GM10847 (cell line): ENCODE measurements at regions not wholly inside any gene's neighbourhood (a gene's known extent, or its start where the extent isn't known, plus 50 kb on each side); places are given as distances from the start of the nearest gene placed in this dataset.

Experiments used
- POLR2A ChIP-seq: IDR thresholded peaks from 2 replicates; pipeline ENCODE4 v1.6.1; 2011; ENCODE audit not compliant: insufficient read length; ENCODE audit errors: extremely low read depth

DNA sequence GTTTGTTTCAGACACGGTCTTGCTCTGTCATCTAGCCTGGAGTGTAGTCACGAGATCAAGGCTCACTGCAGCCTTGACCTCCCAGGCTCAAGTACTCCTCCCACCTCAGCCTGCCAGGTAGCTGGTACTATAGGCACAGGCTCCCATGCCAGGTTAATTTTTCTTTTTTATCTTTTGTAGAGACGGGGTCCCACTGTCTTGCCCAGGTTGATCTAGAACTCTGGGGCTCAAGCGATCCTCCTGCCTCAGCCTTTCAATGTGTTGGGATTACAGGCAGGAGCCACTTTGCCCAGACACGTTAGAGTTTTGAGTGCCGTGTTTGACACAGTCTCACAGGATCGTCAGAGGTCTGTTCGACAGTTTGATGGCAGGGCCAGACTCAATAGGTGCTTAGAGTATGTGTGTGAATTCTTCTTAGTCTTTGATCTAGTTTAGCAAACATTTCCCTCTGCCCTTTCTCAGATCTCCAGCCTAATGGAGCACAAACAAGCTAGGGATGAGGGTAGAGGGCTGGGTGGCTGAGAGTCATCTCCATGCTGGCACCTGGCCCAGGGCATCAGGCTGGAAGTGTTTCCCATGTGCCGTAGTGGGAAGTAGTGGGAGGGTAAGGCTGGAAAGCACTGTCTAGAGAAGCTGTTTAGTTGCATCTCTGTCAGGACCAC, 66.1 kb upstream of the DLG1 start:
- no peak for TF ChIP-seq POLR2A

DNA sequence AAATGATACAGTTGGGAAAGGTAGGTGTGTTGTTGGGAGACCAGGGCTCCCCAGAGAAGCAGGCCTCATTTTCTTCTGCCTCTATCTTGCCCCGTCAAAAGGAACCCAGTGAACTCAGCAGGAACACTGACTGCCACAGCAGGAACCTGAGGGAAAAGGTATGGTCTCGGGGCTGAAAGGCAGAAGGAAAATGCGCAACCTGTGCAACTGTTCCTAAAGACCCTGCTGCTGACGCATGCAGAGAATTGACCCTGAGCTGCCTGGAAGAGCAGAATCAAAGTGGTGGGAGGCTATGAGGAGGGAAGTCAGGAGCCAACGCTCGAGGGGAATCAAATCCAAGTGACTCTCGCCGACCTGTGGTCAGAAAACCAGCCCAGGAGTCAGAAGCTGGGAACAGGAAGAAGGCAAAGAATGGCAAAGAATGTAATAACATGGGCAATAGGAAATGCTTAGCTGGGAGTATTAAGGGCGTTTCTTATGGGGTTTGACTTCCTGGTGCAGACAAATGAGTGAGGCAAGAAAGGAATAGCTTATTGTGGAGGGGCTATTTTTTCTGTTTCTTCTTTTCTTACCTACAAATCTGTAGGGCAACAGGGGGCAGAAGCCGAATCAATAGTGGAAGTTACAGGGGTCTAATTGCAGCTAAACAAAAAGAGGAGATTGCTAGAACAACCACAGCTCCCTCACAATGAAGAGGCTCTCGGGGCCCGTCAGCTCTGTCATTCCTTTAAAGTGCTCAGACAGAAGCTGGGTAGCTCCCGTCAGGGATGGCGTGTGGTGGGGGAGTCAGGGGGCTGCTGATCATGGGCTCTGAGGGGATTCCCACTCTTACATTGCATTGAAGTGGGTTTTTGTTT, 65.4 kb upstream of the DLG1 start:
- no peak for TF ChIP-seq POLR2A

DNA sequence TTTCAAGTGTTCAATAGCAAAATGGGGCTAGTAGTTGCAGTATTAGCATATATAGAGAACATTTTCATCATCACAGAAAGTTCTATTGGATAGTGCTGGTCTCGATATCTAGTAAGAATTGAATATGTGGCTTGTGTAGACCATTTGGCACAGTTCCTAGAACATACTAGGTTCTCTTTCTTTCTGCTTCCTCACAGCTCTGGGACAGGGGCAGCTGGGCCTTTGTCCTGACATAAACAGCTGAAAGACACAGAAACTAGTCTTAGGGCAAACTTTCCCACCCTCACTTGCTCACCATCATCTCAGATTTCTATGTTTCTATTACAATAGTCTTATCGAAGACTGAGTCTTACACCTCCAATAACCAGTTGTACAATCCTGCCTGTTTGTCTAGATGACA, 63.7 kb upstream of the DLG1 start:
- TF ChIP-seq POLR2A = no peak

DNA sequence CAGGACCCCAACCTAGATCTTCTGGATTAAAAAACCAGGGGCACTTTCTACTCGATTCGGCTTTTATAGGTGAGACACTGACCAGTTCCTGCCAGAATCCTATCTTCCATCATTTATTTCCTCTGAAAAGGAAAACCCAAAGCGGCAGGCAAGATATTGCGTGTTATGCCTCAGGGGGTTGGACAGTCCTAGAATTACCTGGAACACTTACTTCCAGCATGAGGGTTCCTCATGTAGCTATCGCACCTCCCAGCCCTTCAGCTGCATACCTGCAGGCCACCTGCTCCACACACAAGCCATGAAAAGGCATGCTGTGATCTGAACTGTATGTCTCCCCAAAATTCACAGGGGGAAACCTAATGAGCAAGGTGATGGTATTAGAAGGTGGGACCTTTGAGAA, 58.3 kb upstream of the DLG1 start:
- TF ChIP-seq POLR2A = no peak

DNA sequence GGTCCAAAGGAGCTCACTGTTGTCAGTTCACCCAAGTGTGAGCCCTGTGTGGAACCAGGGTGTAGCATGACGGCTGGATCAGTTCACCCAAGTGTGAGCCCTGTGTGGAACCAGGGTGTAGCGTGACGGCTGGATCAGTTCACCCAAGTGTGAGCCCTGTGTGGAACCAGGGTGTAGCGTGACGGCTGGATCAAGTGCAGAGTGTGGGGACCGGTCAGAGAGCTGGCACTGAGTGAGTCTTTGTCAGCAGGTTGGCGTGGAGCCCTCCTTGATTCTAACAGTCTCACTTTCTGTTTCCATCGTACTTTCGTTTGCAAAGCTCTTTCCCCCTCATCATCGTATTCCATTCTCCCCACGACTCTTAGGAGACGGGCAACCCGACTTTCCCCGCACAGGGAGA, 57.9 kb upstream of the DLG1 start:
- TF ChIP-seq POLR2A = no peak

DNA sequence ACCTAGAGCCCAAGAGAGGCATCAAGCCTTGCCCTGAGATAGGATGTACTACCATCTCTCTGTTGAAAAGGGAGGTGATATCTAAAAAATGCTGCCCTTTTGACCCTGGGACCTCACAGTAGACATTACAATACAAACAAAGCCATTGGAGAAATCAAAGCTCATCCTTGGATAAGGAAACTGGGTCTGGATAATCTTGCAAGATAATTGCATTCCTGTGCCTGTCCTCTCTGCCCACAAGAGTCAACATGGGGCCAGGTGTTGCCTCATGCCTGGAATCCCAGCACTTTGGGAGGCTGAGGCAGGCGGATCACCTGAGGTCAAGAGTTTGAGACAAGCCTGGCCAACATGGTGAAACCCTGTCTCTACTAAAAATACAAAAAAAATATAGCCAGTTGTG, 57.3 kb upstream of the DLG1 start:
- no peak for TF ChIP-seq POLR2A

DNA sequence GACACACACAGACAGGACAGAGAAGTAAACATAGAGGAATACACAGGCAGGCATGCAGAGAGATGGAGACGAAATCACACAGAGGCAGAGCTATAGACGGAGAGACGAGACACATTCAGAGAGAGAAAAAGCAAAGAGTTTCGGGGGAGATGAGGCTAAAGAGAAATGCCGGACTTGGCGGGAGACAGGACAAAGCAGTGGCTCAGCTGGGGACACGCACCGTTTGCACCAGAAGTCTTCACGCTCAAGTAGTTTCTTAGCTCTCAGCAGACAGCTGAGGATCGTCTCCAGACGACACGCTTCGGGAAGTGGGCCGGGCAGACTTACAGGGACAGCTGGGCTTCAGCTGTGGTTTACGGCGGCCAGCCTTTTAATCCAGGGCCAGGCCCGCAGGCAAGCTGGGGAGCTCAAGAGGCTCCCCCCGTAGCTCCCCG, 56.2 kb upstream of the DLG1 start:
- no peak for TF ChIP-seq POLR2A

DNA sequence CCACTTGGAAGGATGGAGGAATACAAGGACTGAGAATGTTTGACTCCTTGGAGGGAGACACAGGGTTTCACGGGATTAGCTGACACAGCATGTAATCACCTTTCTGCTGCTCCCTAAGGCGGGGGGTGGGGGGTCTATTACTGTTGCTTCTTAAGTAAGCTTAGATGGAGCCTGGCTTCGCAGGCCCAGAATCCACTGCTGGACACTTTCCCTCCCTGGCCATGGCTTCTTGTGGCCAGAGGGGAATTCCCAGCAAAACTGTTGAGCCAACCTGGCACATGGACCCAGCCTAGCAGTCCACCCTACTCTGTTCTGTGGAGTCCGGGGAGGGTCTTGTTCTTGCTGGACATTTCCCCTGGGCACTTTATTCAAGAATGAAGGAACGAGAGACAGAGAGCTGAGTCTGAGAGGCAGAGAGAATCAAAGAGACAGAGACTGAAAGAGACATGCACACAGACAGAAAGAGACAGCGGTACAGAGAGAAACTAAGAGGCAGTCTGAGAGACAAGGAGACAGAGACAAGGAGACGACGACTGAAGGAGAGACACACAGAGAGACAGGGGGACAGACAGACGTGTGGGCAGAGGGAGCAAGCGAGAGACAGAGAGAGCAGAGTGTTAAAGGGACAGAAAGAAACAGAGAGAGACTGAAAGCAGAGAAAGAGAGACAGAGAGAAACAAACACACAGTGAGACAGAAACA, 55.6 kb upstream of the DLG1 start:
- TF ChIP-seq POLR2A = no peak

DNA sequence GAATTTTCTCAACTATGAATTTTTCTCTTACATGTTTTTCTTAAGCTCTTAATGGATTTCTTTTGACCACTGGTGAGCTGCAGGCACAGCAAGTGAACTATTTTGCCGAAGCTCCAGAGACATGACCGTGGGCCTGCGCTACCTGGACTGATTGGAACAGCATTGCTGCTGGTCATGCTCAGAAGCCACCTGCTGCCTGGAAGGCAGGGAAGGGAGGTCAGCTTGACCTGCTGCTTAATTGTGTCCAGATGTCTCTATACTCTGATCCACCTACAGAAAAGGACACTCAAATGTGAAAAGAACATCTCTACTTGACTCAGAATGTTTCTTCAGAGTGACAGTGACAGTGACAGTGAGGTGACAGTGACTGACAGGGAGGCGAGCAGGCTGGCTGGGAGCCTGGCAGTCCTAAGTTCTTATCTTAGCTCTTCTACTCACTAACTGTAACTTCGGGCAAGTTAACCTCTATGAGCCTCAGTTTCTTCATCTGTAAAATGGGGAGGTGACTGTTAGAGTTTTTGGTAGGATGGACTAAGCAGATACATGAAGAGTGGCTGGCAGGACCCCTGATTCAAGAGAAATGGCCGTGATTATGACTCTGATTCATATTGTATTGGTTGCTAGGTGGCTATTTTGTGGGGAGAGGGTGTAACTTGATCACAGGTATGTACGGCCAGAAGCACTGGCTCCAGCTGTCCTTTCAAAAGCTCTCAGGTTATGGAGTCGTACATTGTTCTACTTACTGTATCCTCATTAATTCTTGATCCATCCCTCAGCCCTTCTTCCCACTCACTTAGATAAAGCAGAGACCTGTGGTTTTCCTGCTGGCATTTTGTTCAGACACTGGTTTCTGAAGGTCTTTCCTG, 54.8 kb upstream of the DLG1 start:
- TF ChIP-seq POLR2A = no peak

DNA sequence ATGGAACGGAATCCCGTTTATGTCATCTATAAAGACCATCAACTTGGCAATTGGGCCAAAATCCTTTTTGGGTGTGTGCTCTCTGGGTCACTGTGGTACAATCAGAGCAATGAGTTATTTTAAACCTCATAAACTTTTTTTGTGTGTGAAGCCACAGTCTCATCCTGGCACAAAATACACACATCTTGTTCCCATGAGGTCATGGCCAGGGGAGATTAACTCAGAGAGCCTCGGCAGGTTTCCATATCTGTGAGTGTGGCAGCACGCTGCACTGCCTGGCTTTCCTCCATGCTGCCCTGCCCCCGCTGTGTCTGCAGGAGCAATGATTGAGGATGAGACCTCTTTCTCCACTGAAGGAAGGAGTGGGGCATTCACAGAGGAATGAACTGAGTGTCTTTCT, 54.0 kb upstream of the DLG1 start:
- TF ChIP-seq POLR2A = no peak

DNA sequence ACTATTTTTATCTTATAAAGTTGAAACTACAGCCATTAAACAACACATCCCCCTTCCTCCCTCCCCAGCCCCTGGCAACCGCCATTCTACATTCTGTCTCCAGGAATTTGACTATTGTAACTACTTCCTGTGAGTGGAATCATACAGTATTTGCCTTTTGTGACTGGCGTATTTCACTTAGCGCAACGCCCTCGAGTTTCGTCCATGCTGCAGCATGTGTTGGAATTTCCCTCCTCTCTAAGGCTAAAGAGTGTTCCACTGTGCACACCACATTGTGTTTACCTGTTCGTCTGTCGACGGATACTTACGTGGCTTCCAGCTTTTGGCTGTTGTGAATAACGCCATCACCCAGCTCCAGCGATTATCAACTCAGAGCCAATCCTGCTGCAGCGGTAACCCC, 52.0 kb upstream of the DLG1 start:
- TF ChIP-seq POLR2A = no peak

DNA sequence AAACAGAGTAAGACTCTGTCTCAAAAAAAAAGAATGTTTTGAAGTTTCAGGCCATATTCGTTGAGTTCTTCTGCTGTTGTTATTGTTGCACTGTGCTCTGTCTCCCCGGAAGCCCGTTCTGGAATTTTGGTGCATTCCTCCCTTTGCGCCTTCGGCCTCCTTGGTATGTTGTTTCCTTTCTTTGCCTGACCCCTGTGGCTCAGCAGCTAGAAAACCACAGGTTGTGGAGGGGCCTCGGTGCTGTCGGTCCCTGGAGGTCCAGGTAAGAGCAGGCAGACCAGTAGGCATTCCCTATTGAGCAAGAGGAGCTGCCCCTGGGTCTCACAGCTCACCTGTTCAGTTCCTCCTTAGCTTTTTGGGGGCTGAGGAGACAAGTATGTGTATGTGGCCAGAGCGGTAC, 51.0 kb upstream of the DLG1 start:
- TF ChIP-seq POLR2A = no peak
